H1 (cell line): ENCODE measurements at regions not wholly inside any gene's neighbourhood (a gene's known extent, or its start where the extent isn't known, plus 50 kb on each side); places are given as distances from the start of the nearest gene placed in this dataset.

Experiments used
- CTCF ChIA-PET: fragments of 300-600 bp; sonication (Branson Sonifier 250); formaldehyde crosslinking; loops from one replicate; lab custom pipeline; 2021; ENCODE audit not compliant: partially characterized antibody; lab: Charles Lee
- POLR2A ChIA-PET: fragments of 300-600 bp; sonication (Branson Sonifier 250); formaldehyde crosslinking; loops from one replicate; lab custom pipeline; 2021; ENCODE audit warnings: inconsistent platforms; ENCODE audit not compliant: partially characterized antibody; lab: Charles Lee
- DNase-seq, 2 experiments: peaks; one replicate each; pipeline versions ENCODE4 v3.0.0 to v3.0.0-alpha.2; 2010 to 2022; ENCODE audit warnings: low spot score in 2 of 2, low read depth in 1 of 2, mixed read lengths in 1 of 2
- FAIRE-seq: peaks from 2 replicates; lab custom pipeline; 2011; peaks lifted over from hg19 to GRCh38; lab: Jason Lieb, UNC
- H2AFZ ChIP-seq: 2 replicates; pipeline ENCODE4 v1.8.1; 2012; ENCODE audit warnings: low read length, inconsistent platforms
- H2AK5ac ChIP-seq: 2 replicates; pipeline ENCODE4 v1.6.1; 2013; ENCODE audit warnings: low read depth, low read length
- H2BK120ac ChIP-seq: replicated peaks from 2 replicates; pipeline ENCODE3; 2013; ENCODE audit warnings: low read depth, low read length, inconsistent platforms
- H2BK12ac ChIP-seq: 2 replicates; pipeline ENCODE4 v1.6.1; 2013; ENCODE audit warnings: low read depth, low read length
- H2BK15ac ChIP-seq: 2 replicates; pipeline ENCODE4 v1.6.1; 2013; ENCODE audit warnings: low read length
- H2BK20ac ChIP-seq: 2 replicates; pipeline ENCODE4 v1.6.1; 2013; ENCODE audit warnings: low read length
- H2BK5ac ChIP-seq: 2 replicates; pipeline ENCODE4 v1.6.1; 2013; ENCODE audit warnings: low read depth, low read length
- H3K14ac ChIP-seq: 2 replicates; pipeline ENCODE4 v1.6.1; 2013; ENCODE audit warnings: inconsistent platforms; ENCODE audit not compliant: insufficient read length
- H3K18ac ChIP-seq: 2 replicates; pipeline ENCODE4 v1.6.1; 2013; ENCODE audit warnings: low read length; ENCODE audit errors: extremely low read depth
- H3K23ac ChIP-seq: 2 replicates; pipeline ENCODE4 v1.6.1; 2013; ENCODE audit warnings: inconsistent platforms; ENCODE audit not compliant: insufficient read length
- H3K23me2 ChIP-seq: 2 replicates; pipeline ENCODE4 v1.6.1; 2013; ENCODE audit warnings: low read depth, low read length
- H3K27ac ChIP-seq: 2 replicates; pipeline ENCODE4 v1.6.1; 2011; ENCODE audit warnings: low read depth, low read length, inconsistent platforms
- H3K27me3 ChIP-seq, 4 experiments: replicated peaks in 1 of 4; 1 replicate in 1 of 4; 2 replicates in 3 of 4; pipeline versions ENCODE4 v1.6.1 to v1.8.1; 2011 to 2013; ENCODE audit warnings: low read length in 3 of 4, mild to moderate bottlenecking in 3 of 4, inconsistent platforms in 2 of 4, mixed read lengths in 2 of 4, moderate library complexity in 1 of 4; ENCODE audit not compliant: control insufficient read depth in 3 of 4, insufficient read depth in 3 of 4; ENCODE audit errors: extremely low read depth in 1 of 4
- H3K36me3 ChIP-seq, 4 experiments: 2 replicates each; pipeline versions ENCODE4 v1.6.1 to v1.8.1; 2011 to 2013; ENCODE audit warnings: mild to moderate bottlenecking in 4 of 4, low read length in 3 of 4, moderate library complexity in 2 of 4, control low read depth in 1 of 4, inconsistent platforms in 1 of 4; ENCODE audit not compliant: insufficient read depth in 4 of 4, control insufficient read depth in 2 of 4
- H3K4ac ChIP-seq: replicated peaks from 2 replicates; pipeline ENCODE3; 2013; ENCODE audit warnings: low read length, low read depth, mixed read lengths, inconsistent platforms; ENCODE audit not compliant: insufficient read length
- H3K4me1 ChIP-seq, 4 experiments: replicated peaks in 1 of 4; 1 replicate in 1 of 4; 2 replicates in 3 of 4; pipeline versions ENCODE4 v1.6.1 to v1.8.1; 2011 to 2013; ENCODE audit warnings: low read length in 3 of 4, inconsistent platforms in 2 of 4, mixed read lengths in 1 of 4; ENCODE audit not compliant: insufficient read depth in 4 of 4, control insufficient read depth in 3 of 4
- H3K4me2 ChIP-seq, 2 experiments: 2 replicates each; pipeline versions ENCODE4 v1.6.1 to v1.8.1; 2011 to 2013; ENCODE audit warnings: low read depth in 2 of 2, low read length in 2 of 2, control low read depth in 1 of 2, inconsistent platforms in 1 of 2, mild to moderate bottlenecking in 1 of 2; ENCODE audit not compliant: insufficient read depth in 1 of 2
- H3K4me3 ChIP-seq, 4 experiments: fragments of 200-600, 300-600 bp in 1 of 4; sonication (generic), shearing (Covaris generic), sonication (Bioruptor Twin) in 1 of 4; 2 replicates each; pipeline versions ENCODE4 v1.5.1 to v1.8.1; 2011 to 2016; ENCODE audit warnings: low read length in 4 of 4, low read depth in 3 of 4, control low read depth in 2 of 4, inconsistent platforms in 2 of 4, mild to moderate bottlenecking in 2 of 4, mixed read lengths in 1 of 4, moderate library complexity in 1 of 4; ENCODE audit not compliant: insufficient read depth in 2 of 4; ENCODE audit errors: extremely low read depth in 1 of 4
- H3K56ac ChIP-seq: replicated peaks from 2 replicates; pipeline ENCODE3; 2013; ENCODE audit warnings: low read depth, mild to moderate bottlenecking, mixed read lengths, low read length, inconsistent platforms; ENCODE audit not compliant: insufficient read length
- H3K79me1 ChIP-seq: 2 replicates; pipeline ENCODE4 v1.6.1; 2013; ENCODE audit warnings: low read depth, low read length, control low read depth
- H3K79me2 ChIP-seq, 2 experiments: 2 replicates each; pipeline versions ENCODE4 v1.6.1 to v1.8.1; 2012 to 2013; ENCODE audit warnings: low read length in 2 of 2, mild to moderate bottlenecking in 2 of 2, inconsistent platforms in 1 of 2; ENCODE audit not compliant: insufficient read depth in 2 of 2, control insufficient read depth in 1 of 2
- H3K9ac ChIP-seq, 4 experiments: replicated peaks in 1 of 4; 1 replicate in 1 of 4; 2 replicates in 3 of 4; pipeline versions ENCODE4 v1.6.1 to v1.8.1; 2011 to 2013; ENCODE audit warnings: low read depth in 3 of 4, low read length in 3 of 4, control low read depth in 2 of 4, mild to moderate bottlenecking in 2 of 4, moderate library complexity in 2 of 4, inconsistent platforms in 1 of 4; ENCODE audit errors: extremely low read depth in 1 of 4
- H3K9me3 ChIP-seq, 2 experiments: 2 replicates each; pipeline versions ENCODE4 v1.6.1 to v1.8.1; 2012 to 2013; ENCODE audit warnings: mild to moderate bottlenecking in 2 of 2, moderate library complexity in 2 of 2, control low read depth in 1 of 2, inconsistent platforms in 1 of 2, low read depth in 1 of 2, low read length in 1 of 2, mixed read lengths in 1 of 2; ENCODE audit not compliant: insufficient read depth in 2 of 2
- H4K20me1 ChIP-seq, 2 experiments: replicated peaks in 1 of 2; 2 replicates each; pipeline versions ENCODE3 to v1.8.1; 2011 to 2013; ENCODE audit warnings: inconsistent platforms in 2 of 2, low read length in 2 of 2, mild to moderate bottlenecking in 1 of 2; ENCODE audit not compliant: insufficient read depth in 2 of 2, control insufficient read depth in 1 of 2
- H4K5ac ChIP-seq: 2 replicates; pipeline ENCODE4 v1.6.1; 2013; ENCODE audit warnings: low read length, low read depth, mixed read lengths, inconsistent platforms; ENCODE audit not compliant: insufficient read length
- H4K8ac ChIP-seq: 2 replicates; pipeline ENCODE4 v1.8.0; 2013; ENCODE audit warnings: mild to moderate bottlenecking, moderate library complexity, low read length, inconsistent platforms; ENCODE audit not compliant: insufficient read depth; ENCODE audit errors: extremely low read depth
- H4K91ac ChIP-seq: replicated peaks from 2 replicates; pipeline ENCODE3; 2013; ENCODE audit warnings: low read length, mixed read lengths, inconsistent platforms; ENCODE audit not compliant: insufficient read length
- KDM4A ChIP-seq: IDR thresholded peaks from one replicate; pipeline ENCODE4 v1.7.1; 2012; ENCODE audit warnings: low read depth, mild to moderate bottlenecking, moderate library complexity, low read length, inconsistent platforms; ENCODE audit not compliant: severe bottlenecking
- MAFK ChIP-seq: IDR thresholded peaks from 2 replicates; pipeline ENCODE4 v1.6.1; 2012; ENCODE audit warnings: low read depth, mild to moderate bottlenecking, improper control_type of control experiment, low read length
- WGBS, 2 experiments: shearing (Covaris generic) in 1 of 2; methylation state at CpG; one replicate each; pipeline versions ENCODE4 v1.1.6 to v1.1.7; 2013 to 2015; ENCODE audit warnings: low lambda C conversion rate in 2 of 2, mixed read lengths in 2 of 2, inconsistent platforms in 1 of 2, low coverage in 1 of 2, missing lambda C conversion rate in 1 of 2; ENCODE audit not compliant: insufficient replicate concordance in 2 of 2, insufficient coverage in 1 of 2, insufficient read length in 1 of 2; ENCODE audit errors: extremely low coverage in 1 of 2, missing lambda C conversion rate in 1 of 2; 5-methylcytosine and 5-hydroxymethylcytosine counted together
- TF ChIP-seq, protein P1 (sequence below), 3 experiments: IDR thresholded peaks; 1 replicate in 2 of 3; 2 replicates in 1 of 3; pipeline versions ENCODE4 v1.5.1 to v1.6.1; 2011; ENCODE audit warnings: low read length in 3 of 3, mild to moderate bottlenecking in 3 of 3, inconsistent platforms in 2 of 3, low read depth in 1 of 3, moderate library complexity in 1 of 3; ENCODE audit not compliant: insufficient read depth in 1 of 3; ENCODE audit errors: control extremely low read depth in 1 of 3

DNA sequence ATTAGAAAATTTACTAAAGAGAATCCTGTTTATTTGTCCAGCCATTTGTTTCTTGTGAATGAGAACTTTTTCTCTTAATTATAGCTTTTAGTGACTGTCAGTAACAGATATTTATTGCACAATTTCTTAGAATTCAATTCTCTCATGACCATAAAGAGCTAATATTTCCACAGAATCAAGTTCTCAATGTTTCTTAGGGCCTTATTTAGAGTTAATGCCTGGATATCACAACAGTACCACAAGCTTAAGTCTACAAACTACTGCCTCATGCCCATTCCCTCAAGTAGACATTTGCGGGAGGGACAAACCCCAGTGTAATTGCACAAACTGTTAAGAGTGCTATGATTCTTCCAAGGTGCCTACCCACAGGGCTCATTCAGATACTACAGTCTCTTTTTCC lies 199.7 kb upstream of the POU2AF2 start:
- H3K4me2 ChIP-seq, result no peak overlapping the region
- H3K23ac ChIP-seq, result no peak overlapping the region
- H2BK20ac ChIP-seq, result no peak overlapping the region
- no peak overlapping the region for H3K18ac ChIP-seq
- H3K4me3 ChIP-seq, result no peak overlapping the region
- no peak overlapping the region for H2AK5ac ChIP-seq
- H3K9ac ChIP-seq, result no peak overlapping the region
- TF ChIP-seq, protein P1, sequence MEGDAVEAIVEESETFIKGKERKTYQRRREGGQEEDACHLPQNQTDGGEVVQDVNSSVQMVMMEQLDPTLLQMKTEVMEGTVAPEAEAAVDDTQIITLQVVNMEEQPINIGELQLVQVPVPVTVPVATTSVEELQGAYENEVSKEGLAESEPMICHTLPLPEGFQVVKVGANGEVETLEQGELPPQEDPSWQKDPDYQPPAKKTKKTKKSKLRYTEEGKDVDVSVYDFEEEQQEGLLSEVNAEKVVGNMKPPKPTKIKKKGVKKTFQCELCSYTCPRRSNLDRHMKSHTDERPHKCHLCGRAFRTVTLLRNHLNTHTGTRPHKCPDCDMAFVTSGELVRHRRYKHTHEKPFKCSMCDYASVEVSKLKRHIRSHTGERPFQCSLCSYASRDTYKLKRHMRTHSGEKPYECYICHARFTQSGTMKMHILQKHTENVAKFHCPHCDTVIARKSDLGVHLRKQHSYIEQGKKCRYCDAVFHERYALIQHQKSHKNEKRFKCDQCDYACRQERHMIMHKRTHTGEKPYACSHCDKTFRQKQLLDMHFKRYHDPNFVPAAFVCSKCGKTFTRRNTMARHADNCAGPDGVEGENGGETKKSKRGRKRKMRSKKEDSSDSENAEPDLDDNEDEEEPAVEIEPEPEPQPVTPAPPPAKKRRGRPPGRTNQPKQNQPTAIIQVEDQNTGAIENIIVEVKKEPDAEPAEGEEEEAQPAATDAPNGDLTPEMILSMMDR (IDR thresholded peaks at IDR 0.05; ENCODE audit: control extremely low read depth in 1 of 3, insufficient read depth in 1 of 3, low read depth in 1 of 3, low read length in 3 of 3), result no peak
- TF ChIP-seq MAFK (no peak), KDM4A (no peak)
- TF ChIP-seq, all 59 proteins: peak for 0
- no peak overlapping the region for H3K56ac ChIP-seq
- H3K4ac ChIP-seq, result no peak overlapping the region
- no peak overlapping the region for H4K91ac ChIP-seq
- no peak overlapping the region for H2BK5ac ChIP-seq
- H3K36me3 ChIP-seq, result no peaks in the 10 kb centered on the region
- H4K5ac ChIP-seq, result no peak overlapping the region
- no peaks in the 10 kb centered on the region for H3K23me2 ChIP-seq
- H2BK120ac ChIP-seq, result no peak overlapping the region
- H2BK12ac ChIP-seq, result no peak overlapping the region
- no peaks in the 10 kb centered on the region for H3K9me3 ChIP-seq
- FAIRE-seq, result no peak
- no peak overlapping the region for H3K27ac ChIP-seq
- POLR2A ChIA-PET, result no interaction called here
- DNase-seq, result no peak
- WGBS, 2 experiments, result 88% methylated on average over 1 of the region's 1 CpG; no CpG with 5 or more reads in 1 of the 2 experiments
- no peak overlapping the region for H4K8ac ChIP-seq
- CTCF ChIA-PET, result interaction anchor here (0.5 to 1.4 kb wide), 3 partner anchors 156 to 568 kb away, joined by 3 to 4 read pairs (median 3); no protein-coding TSS in a partner anchor
- no peaks in the 10 kb centered on the region for H3K79me1 ChIP-seq
- no peak overlapping the region for H2AFZ ChIP-seq
- H2BK15ac ChIP-seq, result no peak overlapping the region
- H3K14ac ChIP-seq, result no peak overlapping the region
- H4K20me1 ChIP-seq, result no peaks in the 10 kb centered on the region
- H3K79me2 ChIP-seq, result no peaks in the 10 kb centered on the region
- no peaks in the 10 kb centered on the region for H3K27me3 ChIP-seq
- H3K4me1 ChIP-seq, result peaks cover 0 to 4% (median 1%) of the 10 kb centered on the region in 4 experiments; a peak in 3 of 7 replicates
